Neural cell (in vitro differentiated cells): ENCODE measurements at regions not wholly inside any gene's neighbourhood (a gene's known extent, or its start where the extent isn't known, plus 50 kb on each side); places are given as distances from the start of the nearest gene placed in this dataset.

Experiments used
- H2AFZ ChIP-seq: fragments of 200-600, 300-800 bp; sonication (generic), shearing (Covaris generic); 2 replicates; pipeline ENCODE4 v1.6.0; 2014; ENCODE audit warnings: low read depth, mild to moderate bottlenecking, antibody characterized with exemption, low read length, moderate library complexity
- H3F3A ChIP-seq: fragments of 200-600 bp; shearing (Covaris generic); 2 replicates; pipeline ENCODE4 v1.6.1; 2016; ENCODE audit warnings: mild to moderate bottlenecking, moderate library complexity, mixed read lengths, antibody characterized with exemption, low read length; ENCODE audit not compliant: insufficient read depth, poor library complexity, severe bottlenecking
- H3K27ac ChIP-seq: fragments of 200-600, 300-800 bp; sonication (generic), shearing (Covaris generic); 2 replicates; pipeline ENCODE4 v1.5.1; 2014; ENCODE audit warnings: mild to moderate bottlenecking, low read length, moderate library complexity
- H3K27me3 ChIP-seq: fragments of 300-800, 200-600 bp; sonication (generic), shearing (Covaris generic); 2 replicates; pipeline ENCODE4 v1.6.0; 2014; ENCODE audit warnings: mild to moderate bottlenecking, low read depth, low read length, moderate library complexity; ENCODE audit not compliant: insufficient read depth
- H3K36me3 ChIP-seq: fragments of 300-800, 200-600 bp; sonication (generic), shearing (Covaris generic); 2 replicates; pipeline ENCODE4 v1.5.1; 2014; ENCODE audit warnings: mild to moderate bottlenecking, antibody characterized with exemption, low read length, moderate library complexity; ENCODE audit not compliant: insufficient read depth
- H3K4me2 ChIP-seq: fragments of 300-800, 200-600 bp; sonication (generic), shearing (Covaris generic); 2 replicates; pipeline ENCODE4 v1.6.0; 2014; ENCODE audit warnings: mild to moderate bottlenecking, low read length
- H3K4me3 ChIP-seq: fragments of 300-800, 200-600 bp; sonication (generic), shearing (Covaris generic); 2 replicates; pipeline ENCODE4 v1.5.1; 2014; ENCODE audit warnings: mild to moderate bottlenecking, low read length, moderate library complexity
- H3K79me2 ChIP-seq: fragments of 200-600 bp; shearing (Covaris generic); replicated peaks from 2 replicates; pipeline ENCODE4 v1.6.0; 2014; ENCODE audit warnings: mild to moderate bottlenecking, low read length, moderate library complexity; ENCODE audit not compliant: insufficient read depth
- H3K9ac ChIP-seq: fragments of 300-800, 200-600 bp; sonication (generic), shearing (Covaris generic); 2 replicates; pipeline ENCODE4 v1.6.1; 2016; ENCODE audit warnings: mild to moderate bottlenecking, low read length, mixed read lengths
- H3K9me2 ChIP-seq: fragments of 200-600 bp; shearing (Covaris generic); 2 replicates; pipeline ENCODE4 v1.6.1; 2016; ENCODE audit warnings: mild to moderate bottlenecking, low read length, mixed read lengths; ENCODE audit not compliant: insufficient read depth
- H3K9me3 ChIP-seq: fragments of 200-600, 300-800 bp; sonication (generic), shearing (Covaris generic); 2 replicates; pipeline ENCODE4 v1.6.1; 2016; ENCODE audit warnings: mild to moderate bottlenecking, mixed run types, low read length, moderate library complexity, mixed read lengths
- H4K20me1 ChIP-seq: fragments of 200-600 bp; shearing (Covaris generic); 2 replicates; pipeline ENCODE4 v1.6.1; 2016; ENCODE audit warnings: mild to moderate bottlenecking, mixed run types; ENCODE audit not compliant: insufficient read depth
- CTCF ChIP-seq: fragments of 450-650 bp; IDR thresholded peaks from 2 replicates; pipeline ENCODE4 v1.5.1; 2014; ENCODE audit warnings: antibody characterized with exemption, mild to moderate bottlenecking, moderate library complexity; ENCODE audit not compliant: poor library complexity, severe bottlenecking
- EP300 ChIP-seq: fragments of 450-650 bp; conservative IDR thresholded peaks from 2 replicates; pipeline ENCODE4 v1.6.1; 2014; ENCODE audit warnings: antibody characterized with exemption, mild to moderate bottlenecking, moderate library complexity; ENCODE audit not compliant: poor library complexity, severe bottlenecking
- EZH2 ChIP-seq: fragments of 200-600, 300-800 bp; shearing (Covaris generic), sonication (generic); IDR thresholded peaks from 2 replicates; pipeline ENCODE4 v1.6.1; 2014; ENCODE audit warnings: antibody characterized with exemption, low read length, borderline replicate concordance, mild to moderate bottlenecking; ENCODE audit not compliant: insufficient read depth, poor library complexity, severe bottlenecking
- MXI1 ChIP-seq: fragments of 450-650 bp; conservative IDR thresholded peaks from 2 replicates; pipeline ENCODE4 v1.6.1; 2014; ENCODE audit warnings: antibody characterized with exemption, mild to moderate bottlenecking; ENCODE audit not compliant: poor library complexity, severe bottlenecking
- POLR2AphosphoS5 ChIP-seq: IDR thresholded peaks from 2 replicates; pipeline ENCODE4 v1.6.1; 2012
- RAD21 ChIP-seq: fragments of 450-650 bp; conservative IDR thresholded peaks from 2 replicates; pipeline ENCODE4 v1.6.1; 2014; ENCODE audit warnings: antibody characterized with exemption, mild to moderate bottlenecking, moderate library complexity
- SMC3 ChIP-seq: fragments of 450-650 bp; conservative IDR thresholded peaks from 2 replicates; pipeline ENCODE4 v1.6.1; 2014; ENCODE audit warnings: antibody characterized with exemption, mild to moderate bottlenecking, moderate library complexity; ENCODE audit not compliant: poor library complexity
- TAF1 ChIP-seq: IDR thresholded peaks from 2 replicates; pipeline ENCODE4 v1.6.1; 2012; ENCODE audit warnings: low read depth
- TF ChIP-seq, protein P1 (sequence below): IDR thresholded peaks from 2 replicates; pipeline ENCODE4 v1.6.1; 2012; ENCODE audit warnings: borderline replicate concordance

DNA sequence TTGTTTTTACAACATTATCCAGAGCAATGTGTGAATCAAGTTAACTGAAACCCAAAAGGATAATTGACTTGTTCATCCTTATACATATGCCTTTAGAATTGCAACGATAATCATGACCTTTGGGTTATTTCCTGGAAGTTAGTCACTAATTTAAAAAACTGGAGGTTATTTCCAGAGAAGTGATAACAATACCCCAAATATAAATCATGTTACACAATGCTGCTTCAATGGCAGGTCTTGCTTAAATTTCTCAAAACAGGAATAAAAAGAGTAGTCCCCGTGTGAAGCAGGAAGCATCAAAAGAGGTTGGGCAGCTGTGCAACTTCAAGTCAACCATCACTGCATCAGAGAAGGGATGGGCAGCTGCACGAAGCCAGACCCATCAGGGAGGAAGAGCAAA is 134.4 kb downstream of the EFNB2 start:
- no peaks in the 10 kb centered on the region for H3K36me3 ChIP-seq
- no peak overlapping the region for H3K9ac ChIP-seq
- H3K79me2 ChIP-seq: no peaks in the 10 kb centered on the region
- TF ChIP-seq EP300: no peak
- no peak for TF ChIP-seq POLR2AphosphoS5
- no peak for TF ChIP-seq TAF1
- TF ChIP-seq, protein P1, sequence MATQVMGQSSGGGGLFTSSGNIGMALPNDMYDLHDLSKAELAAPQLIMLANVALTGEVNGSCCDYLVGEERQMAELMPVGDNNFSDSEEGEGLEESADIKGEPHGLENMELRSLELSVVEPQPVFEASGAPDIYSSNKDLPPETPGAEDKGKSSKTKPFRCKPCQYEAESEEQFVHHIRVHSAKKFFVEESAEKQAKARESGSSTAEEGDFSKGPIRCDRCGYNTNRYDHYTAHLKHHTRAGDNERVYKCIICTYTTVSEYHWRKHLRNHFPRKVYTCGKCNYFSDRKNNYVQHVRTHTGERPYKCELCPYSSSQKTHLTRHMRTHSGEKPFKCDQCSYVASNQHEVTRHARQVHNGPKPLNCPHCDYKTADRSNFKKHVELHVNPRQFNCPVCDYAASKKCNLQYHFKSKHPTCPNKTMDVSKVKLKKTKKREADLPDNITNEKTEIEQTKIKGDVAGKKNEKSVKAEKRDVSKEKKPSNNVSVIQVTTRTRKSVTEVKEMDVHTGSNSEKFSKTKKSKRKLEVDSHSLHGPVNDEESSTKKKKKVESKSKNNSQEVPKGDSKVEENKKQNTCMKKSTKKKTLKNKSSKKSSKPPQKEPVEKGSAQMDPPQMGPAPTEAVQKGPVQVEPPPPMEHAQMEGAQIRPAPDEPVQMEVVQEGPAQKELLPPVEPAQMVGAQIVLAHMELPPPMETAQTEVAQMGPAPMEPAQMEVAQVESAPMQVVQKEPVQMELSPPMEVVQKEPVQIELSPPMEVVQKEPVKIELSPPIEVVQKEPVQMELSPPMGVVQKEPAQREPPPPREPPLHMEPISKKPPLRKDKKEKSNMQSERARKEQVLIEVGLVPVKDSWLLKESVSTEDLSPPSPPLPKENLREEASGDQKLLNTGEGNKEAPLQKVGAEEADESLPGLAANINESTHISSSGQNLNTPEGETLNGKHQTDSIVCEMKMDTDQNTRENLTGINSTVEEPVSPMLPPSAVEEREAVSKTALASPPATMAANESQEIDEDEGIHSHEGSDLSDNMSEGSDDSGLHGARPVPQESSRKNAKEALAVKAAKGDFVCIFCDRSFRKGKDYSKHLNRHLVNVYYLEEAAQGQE: no peak
- no peak for TF ChIP-seq SMC3
- no peak for TF ChIP-seq MXI1
- no peak for TF ChIP-seq RAD21
- TF ChIP-seq EZH2: no peak
- no peak for TF ChIP-seq CTCF
- no peaks in the 10 kb centered on the region for H3F3A ChIP-seq
- H3K27me3 ChIP-seq: no peaks in the 10 kb centered on the region
- H3K9me3 ChIP-seq: no peaks in the 10 kb centered on the region
- H3K4me3 ChIP-seq: no peak overlapping the region
- H4K20me1 ChIP-seq: no peaks in the 10 kb centered on the region
- H2AFZ ChIP-seq: no peak overlapping the region
- no peak overlapping the region for H3K4me2 ChIP-seq
- no peak overlapping the region for H3K27ac ChIP-seq
- H3K9me2 ChIP-seq: no peaks in the 10 kb centered on the region

DNA sequence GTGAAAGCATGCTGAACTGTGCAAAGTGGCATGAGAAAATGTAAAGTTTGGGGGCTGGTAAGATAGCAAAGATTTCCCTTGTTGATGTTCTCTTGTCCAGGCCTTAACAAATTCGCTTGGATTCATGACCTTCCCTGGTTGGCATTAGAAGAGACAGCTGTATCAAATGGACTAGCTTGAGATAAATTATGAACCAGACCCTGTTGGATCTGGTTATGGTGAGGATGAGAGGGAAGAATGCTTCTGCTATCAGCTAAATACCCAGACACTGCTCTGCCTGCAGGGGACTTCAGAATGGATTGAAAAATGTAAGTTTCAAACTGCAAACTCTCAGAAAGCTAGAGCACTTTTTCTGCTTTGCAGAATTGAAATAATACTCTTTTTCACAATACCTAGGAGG is 135.2 kb downstream of the EFNB2 start:
- Histone ChIP-seq H3K9me2 (no peaks in the 10 kb centered on the region), H3K27ac (no peak overlapping the region), H3K4me2 (no peak overlapping the region), H2AFZ (no peak overlapping the region), H3K9me3 (no peaks in the 10 kb centered on the region), H3K4me3 (no peak overlapping the region), H3K36me3 (no peaks in the 10 kb centered on the region), H4K20me1 (no peaks in the 10 kb centered on the region), H3F3A (no peaks in the 10 kb centered on the region), H3K27me3 (no peaks in the 10 kb centered on the region), H3K79me2 (no peaks in the 10 kb centered on the region), H3K9ac (no peak overlapping the region)
- TF ChIP-seq RAD21 (no peak), POLR2AphosphoS5 (no peak), CTCF (no peak), MXI1 (no peak), EP300 (no peak), EZH2 (no peak), TAF1 (no peak), SMC3 (no peak)
- TF ChIP-seq, protein P1: no peak
